Progenitor cell of endocrine pancreas (in vitro differentiated cells): ENCODE measurements at regions not wholly inside any gene's neighbourhood (a gene's known extent, or its start where the extent isn't known, plus 50 kb on each side); places are given as distances from the start of the nearest gene placed in this dataset.

Experiments used
- DNase-seq: peaks from one replicate; pipeline ENCODE4 v3.0.0; 2021; ENCODE audit warnings: low spot score; ENCODE audit not compliant: unreplicated experiment
- H3K27ac Mint-ChIP-seq: 2 replicates; pipeline ENCODE4 v1.8.0; 2021; ENCODE audit warnings: mild to moderate bottlenecking, moderate library complexity, mixed read lengths
- H3K27me3 Mint-ChIP-seq: 2 replicates; pipeline ENCODE4 v1.8.0; 2021; ENCODE audit warnings: mixed read lengths
- H3K36me3 Mint-ChIP-seq: 2 replicates; pipeline ENCODE4 v1.8.0; 2022; ENCODE audit warnings: mixed read lengths; ENCODE audit not compliant: insufficient read depth
- H3K4me1 Mint-ChIP-seq: 2 replicates; pipeline ENCODE4 v1.8.0; 2021; ENCODE audit warnings: low read depth, mixed read lengths
- H3K4me3 Mint-ChIP-seq: 2 replicates; pipeline ENCODE4 v1.8.0; 2021; ENCODE audit warnings: low read depth, mild to moderate bottlenecking, moderate library complexity, mixed read lengths
- H3K9me3 Mint-ChIP-seq: 2 replicates; pipeline ENCODE4 v1.8.0; 2021; ENCODE audit warnings: low read depth, mixed read lengths
- TF ChIP-seq, protein P1 (sequence below): fragments of 200-600 bp; sonication (generic); IDR thresholded peaks from one replicate; pipeline ENCODE4 v1.5.0; 2021; ENCODE audit warnings: antibody characterized with exemption, mild to moderate bottlenecking; ENCODE audit not compliant: unreplicated experiment

DNA sequence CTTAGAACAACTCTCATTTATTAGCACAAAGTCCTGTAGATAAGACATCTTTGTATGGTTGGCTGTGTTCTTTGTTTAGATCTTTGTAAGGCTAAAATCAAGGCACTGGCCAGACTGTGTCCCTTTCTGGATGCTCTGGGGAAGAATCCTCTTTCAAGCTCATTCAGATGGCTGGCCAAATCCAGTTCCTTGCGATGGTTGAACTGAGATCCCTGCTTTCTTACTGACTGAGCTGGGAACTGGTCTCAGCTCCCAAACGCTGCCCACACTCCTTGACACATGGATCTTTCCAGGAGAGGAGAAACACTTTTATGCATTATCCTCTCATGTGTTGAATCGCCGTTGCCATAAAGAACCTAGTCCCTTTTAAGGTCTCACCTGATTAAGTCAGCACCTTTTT is 586.5 kb upstream of the IGFBP3 start:
- Mint-ChIP-seq H3K4me1 (peaks cover under 1% of the 10 kb centered on the region), H3K9me3 (peaks cover 22% of the 10 kb centered on the region), H3K4me3 (no peak overlapping the region), H3K36me3 (no peaks in the 10 kb centered on the region), H3K27ac (no peak overlapping the region), H3K27me3 (peaks cover 3% of the 10 kb centered on the region)
- TF ChIP-seq, protein P1, sequence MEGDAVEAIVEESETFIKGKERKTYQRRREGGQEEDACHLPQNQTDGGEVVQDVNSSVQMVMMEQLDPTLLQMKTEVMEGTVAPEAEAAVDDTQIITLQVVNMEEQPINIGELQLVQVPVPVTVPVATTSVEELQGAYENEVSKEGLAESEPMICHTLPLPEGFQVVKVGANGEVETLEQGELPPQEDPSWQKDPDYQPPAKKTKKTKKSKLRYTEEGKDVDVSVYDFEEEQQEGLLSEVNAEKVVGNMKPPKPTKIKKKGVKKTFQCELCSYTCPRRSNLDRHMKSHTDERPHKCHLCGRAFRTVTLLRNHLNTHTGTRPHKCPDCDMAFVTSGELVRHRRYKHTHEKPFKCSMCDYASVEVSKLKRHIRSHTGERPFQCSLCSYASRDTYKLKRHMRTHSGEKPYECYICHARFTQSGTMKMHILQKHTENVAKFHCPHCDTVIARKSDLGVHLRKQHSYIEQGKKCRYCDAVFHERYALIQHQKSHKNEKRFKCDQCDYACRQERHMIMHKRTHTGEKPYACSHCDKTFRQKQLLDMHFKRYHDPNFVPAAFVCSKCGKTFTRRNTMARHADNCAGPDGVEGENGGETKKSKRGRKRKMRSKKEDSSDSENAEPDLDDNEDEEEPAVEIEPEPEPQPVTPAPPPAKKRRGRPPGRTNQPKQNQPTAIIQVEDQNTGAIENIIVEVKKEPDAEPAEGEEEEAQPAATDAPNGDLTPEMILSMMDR, result no peak
- no peak for DNase-seq

DNA sequence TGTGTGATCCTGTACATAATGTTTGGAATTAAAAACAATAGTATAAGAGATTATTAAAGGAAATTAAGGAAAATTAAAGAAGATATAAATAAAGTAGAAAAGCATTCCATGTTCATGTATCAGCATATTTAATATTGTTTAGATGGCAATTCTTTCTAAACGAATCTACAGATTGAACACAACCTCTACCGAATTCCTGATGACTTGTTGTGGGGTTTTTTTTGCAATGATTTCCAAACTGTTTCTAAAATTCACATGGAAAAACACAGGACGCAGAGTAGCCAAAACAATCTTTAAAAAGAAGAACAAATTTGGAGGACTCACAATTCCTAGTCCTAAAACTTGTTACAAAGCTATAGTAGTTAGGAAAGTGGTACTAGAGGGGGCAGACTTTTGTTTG is 573.4 kb upstream of the IGFBP3 start:
- H3K4me3 Mint-ChIP-seq, result no peak overlapping the region
- H3K9me3 Mint-ChIP-seq, result peaks cover 25% of the 10 kb centered on the region

GRCh38 chr7:46494028-46494427 is 573.0 kb upstream of the IGFBP3 start:
- H3K9me3 Mint-ChIP-seq, result peaks cover 24% of the 10 kb centered on the region

More for the DNA sequence above, 573.4 kb upstream of the IGFBP3 start:
- no peak overlapping the region for H3K27ac Mint-ChIP-seq
- no peak for DNase-seq
- no peaks in the 10 kb centered on the region for H3K4me1 Mint-ChIP-seq
- H3K36me3 Mint-ChIP-seq, result no peaks in the 10 kb centered on the region
- TF ChIP-seq, protein P1, result no peak
- H3K27me3 Mint-ChIP-seq, result no peaks in the 10 kb centered on the region

DNA sequence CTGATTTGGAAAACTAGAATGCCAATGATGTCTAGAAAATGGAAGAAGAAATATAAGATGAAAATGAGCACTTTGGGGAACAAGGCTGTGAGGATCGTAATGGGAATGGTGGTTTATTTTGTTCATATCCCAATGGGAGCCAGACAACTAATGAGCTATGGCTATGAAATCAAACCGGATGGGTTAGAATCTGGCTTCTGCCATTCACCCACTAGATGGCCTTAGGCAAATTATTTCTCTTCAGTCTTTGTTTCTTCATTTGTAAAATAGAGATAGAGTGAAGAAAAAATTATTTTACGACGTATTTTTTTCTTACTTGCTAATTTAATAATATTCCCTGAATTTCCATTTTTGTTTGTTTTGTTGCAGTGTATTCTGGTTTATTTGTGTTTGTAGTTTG is 572.1 kb upstream of the IGFBP3 start:
- Mint-ChIP-seq H3K4me3 (no peak overlapping the region), H3K9me3 (peaks cover 17% of the 10 kb centered on the region), H3K4me1 (no peaks in the 10 kb centered on the region), H3K36me3 (no peaks in the 10 kb centered on the region), H3K27ac (no peak overlapping the region), H3K27me3 (no peaks in the 10 kb centered on the region)
- TF ChIP-seq, protein P1, result no peak
- DNase-seq, result no peak

More at GRCh38 chr7:46494028-46494427, 573.0 kb upstream of the IGFBP3 start:
- Mint-ChIP-seq H3K27me3 (no peaks in the 10 kb centered on the region), H3K27ac (no peak overlapping the region), H3K4me3 (no peak overlapping the region), H3K36me3 (no peaks in the 10 kb centered on the region), H3K4me1 (no peaks in the 10 kb centered on the region)
- DNase-seq, result no peak
- TF ChIP-seq, protein P1, result no peak

- H3K36me3 Mint-ChIP-seq, result no peaks in the 10 kb centered on the region
- no peak overlapping the region for H3K4me3 Mint-ChIP-seq
- TF ChIP-seq, protein P1, result no peak
- no peak overlapping the region for H3K27ac Mint-ChIP-seq
- H3K9me3 Mint-ChIP-seq, result peaks cover 13% of the 10 kb centered on the region
- H3K4me1 Mint-ChIP-seq, result no peaks in the 10 kb centered on the region
- no peaks in the 10 kb centered on the region for H3K27me3 Mint-ChIP-seq
- no peak for DNase-seq
Measured at GRCh38 chr7:46492466-46492865, 571.4 kb upstream of the IGFBP3 start.
